Astrocyte of the spinal cord (primary cell): ENCODE measurements at regions not wholly inside any gene's neighbourhood (a gene's known extent, or its start where the extent isn't known, plus 50 kb on each side); places are given as distances from the start of the nearest gene placed in this dataset.

Source experiments
- DNase-seq: peaks from one replicate; pipeline ENCODE4 v3.0.0; 2011; ENCODE audit warnings: low read depth, low spot score
- H3K4me3 ChIP-seq: 2 replicates; pipeline ENCODE4 v1.5.1; 2011; ENCODE audit warnings: low read depth, mild to moderate bottlenecking, low read length, moderate library complexity
- CTCF ChIP-seq: IDR thresholded peaks from 2 replicates; pipeline ENCODE4 v1.5.1; 2012; ENCODE audit warnings: low read depth, mild to moderate bottlenecking, low read length, inconsistent platforms
- in situ Hi-C: cut with HindIII; loops from 2 replicates; pipeline ENCODE4 v1.10.0; 2017; ENCODE audit warnings: low sequenced_read_pairs

DNA sequence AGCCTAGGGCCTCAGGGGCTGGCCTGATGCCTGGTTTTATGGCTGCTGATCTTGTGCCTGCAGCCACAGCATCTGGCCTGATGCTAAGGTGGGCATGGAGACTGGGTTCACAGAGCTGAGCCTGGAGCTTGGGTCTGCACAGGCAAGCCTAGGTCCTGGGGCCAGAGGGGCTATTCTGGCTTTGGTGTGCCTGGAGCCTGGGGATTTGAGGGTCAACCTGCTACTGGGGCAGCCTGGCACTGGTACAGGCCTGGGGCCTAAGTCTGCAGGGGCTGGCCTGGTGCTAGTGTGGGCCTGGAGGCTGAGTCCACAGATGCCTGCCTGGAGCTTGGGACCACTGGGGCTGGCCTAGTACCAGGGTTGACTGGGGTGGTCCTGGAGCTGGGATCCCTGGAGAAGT, 481.8 kb upstream of the GHITM start:
- H3K4me3 ChIP-seq, result no peak overlapping the region
- DNase-seq, result no peak
- no peak for TF ChIP-seq CTCF
- in situ Hi-C loops, result no loop called here

DNA sequence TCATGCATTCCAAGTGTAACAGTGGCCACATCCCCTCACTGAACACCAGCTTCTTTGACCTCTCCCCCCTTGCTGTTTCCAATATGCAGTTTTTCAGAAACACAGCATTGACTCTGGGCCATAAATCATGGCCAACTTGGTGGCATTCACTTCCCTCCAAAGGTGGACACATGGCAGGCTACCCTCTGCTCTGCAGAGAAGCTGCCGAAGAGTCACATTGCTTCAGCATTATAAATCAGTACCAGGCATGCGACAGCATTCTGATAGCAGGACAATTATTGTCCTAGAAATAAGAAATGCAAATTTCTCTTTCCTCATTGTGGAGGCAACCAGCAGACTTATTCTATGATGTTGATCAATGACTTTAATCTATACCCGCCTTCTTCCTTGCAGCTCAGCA, 475.4 kb upstream of the GHITM start:
- in situ Hi-C loops, result no loop called here
- no peak for TF ChIP-seq CTCF

DNA sequence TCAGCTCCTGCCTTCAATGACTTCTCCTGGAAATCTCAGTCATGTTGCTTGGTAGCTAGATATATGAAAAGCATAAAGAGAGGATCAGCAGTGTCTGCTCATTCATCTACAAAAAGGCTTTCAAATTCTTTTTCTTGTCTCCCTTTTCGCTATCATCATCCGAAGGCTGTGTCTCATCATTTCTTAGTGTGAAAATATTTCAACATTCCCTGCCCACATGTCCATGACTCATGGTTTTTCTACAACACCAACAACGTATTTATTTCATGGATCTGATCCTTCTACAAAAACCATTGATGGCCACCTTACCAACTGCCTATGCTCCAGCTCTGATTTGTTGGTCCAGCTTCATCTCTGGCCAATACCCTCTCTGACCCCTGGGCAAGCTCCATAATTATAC, 472.5 kb upstream of the GHITM start:
- no peak for TF ChIP-seq CTCF
- DNase-seq, result no peak
- H3K4me3 ChIP-seq, result no peak overlapping the region
- in situ Hi-C loops, result no loop called here

More for the DNA sequence above, 475.4 kb upstream of the GHITM start:
- no peak overlapping the region for H3K4me3 ChIP-seq
- no peak for DNase-seq

DNA sequence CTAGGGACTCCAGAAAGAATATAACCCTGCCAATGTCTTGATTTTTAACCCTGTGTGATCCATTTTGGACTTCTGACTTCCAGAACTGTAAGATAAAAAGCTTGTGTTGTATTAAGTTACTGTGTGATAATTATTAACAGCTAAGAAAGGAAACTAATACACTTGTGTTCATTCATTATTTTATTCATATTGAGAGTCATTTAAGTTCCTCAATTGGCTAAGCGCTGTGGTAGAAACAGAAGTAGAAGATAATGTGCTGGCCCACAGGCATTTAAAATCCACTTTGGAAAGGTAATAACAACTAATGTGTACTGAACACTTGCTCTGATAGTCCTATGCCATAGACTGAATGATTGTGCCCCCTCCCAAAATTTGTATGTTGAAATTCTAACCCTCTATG, 471.7 kb upstream of the GHITM start:
- no peak for TF ChIP-seq CTCF
- in situ Hi-C loops, result no loop called here
- DNase-seq, result no peak
- no peak overlapping the region for H3K4me3 ChIP-seq

- no peak for TF ChIP-seq CTCF
- DNase-seq, result no peak
- in situ Hi-C loops, result no loop called here
- no peak overlapping the region for H3K4me3 ChIP-seq
Measured at GRCh38 chr10:83673316-83673715, 466.0 kb upstream of the GHITM start.

GRCh38 chr10:83677795-83678194, 461.5 kb upstream of the GHITM start:
- in situ Hi-C loops, result no loop called here
- TF ChIP-seq CTCF, result no peak

GRCh38 chr10:83678850-83679249, 460.5 kb upstream of the GHITM start:
- TF ChIP-seq CTCF, result no peak
- in situ Hi-C loops, result no loop called here
- no peak overlapping the region for H3K4me3 ChIP-seq
- DNase-seq, result no peak

More at GRCh38 chr10:83677795-83678194, 461.5 kb upstream of the GHITM start:
- peak; percentile 18 for DNase-seq
- no peak overlapping the region for H3K4me3 ChIP-seq
